ENCODE measurements at regions not wholly inside any gene's neighbourhood (a gene's known extent, or its start where the extent isn't known, plus 50 kb on each side); places are given as distances from the start of the nearest gene placed in this dataset.

DNA sequence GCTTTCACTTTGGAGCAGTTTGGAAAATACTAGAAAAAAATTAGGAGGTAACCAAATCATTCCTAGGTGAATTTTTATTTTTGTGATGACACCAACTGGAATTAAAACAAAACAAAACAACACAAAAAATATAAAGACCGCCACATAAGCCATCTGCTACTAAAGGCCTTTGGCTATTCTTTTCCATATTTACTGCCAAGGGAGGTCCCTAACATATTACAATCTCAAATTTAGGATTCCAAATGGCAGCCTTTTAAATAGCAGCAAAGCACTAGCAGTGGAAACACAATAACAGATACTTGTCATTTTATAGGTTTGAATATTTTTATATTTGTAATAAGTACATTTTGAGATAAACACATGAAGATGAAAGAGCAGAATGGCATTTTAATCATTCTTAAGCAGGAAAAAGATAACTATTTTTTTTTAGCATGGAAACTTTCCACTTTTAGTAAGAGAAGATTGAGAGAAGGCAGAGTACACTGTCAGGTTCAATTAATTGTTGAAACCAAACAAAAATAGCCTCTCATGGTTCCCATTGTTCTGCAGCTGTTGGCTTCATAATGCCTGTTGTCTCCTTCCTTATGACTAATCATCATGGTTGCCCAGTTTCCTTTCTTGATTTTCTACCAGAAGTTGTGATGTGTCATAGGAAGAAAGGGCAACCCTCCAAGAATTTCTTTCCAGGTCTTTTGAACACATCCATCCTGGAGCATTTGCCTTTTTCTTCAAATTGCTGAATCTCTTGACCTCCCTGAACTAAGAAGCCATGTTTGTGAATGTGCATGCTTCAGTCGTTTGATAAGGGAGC is 219.0 kb upstream of the EMCN start:
- TF ChIP-seq, protein P1, sequence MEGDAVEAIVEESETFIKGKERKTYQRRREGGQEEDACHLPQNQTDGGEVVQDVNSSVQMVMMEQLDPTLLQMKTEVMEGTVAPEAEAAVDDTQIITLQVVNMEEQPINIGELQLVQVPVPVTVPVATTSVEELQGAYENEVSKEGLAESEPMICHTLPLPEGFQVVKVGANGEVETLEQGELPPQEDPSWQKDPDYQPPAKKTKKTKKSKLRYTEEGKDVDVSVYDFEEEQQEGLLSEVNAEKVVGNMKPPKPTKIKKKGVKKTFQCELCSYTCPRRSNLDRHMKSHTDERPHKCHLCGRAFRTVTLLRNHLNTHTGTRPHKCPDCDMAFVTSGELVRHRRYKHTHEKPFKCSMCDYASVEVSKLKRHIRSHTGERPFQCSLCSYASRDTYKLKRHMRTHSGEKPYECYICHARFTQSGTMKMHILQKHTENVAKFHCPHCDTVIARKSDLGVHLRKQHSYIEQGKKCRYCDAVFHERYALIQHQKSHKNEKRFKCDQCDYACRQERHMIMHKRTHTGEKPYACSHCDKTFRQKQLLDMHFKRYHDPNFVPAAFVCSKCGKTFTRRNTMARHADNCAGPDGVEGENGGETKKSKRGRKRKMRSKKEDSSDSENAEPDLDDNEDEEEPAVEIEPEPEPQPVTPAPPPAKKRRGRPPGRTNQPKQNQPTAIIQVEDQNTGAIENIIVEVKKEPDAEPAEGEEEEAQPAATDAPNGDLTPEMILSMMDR (conservative IDR thresholded peaks at IDR 0.05), result no peak
- no peak for TF ChIP-seq EZH2 (IDR thresholded peaks at IDR 0.05; ENCODE audit: low read depth)
